OCI-M1 (cell line): ENCODE measurements at regions not wholly inside any gene's neighbourhood (a gene's known extent, or its start where the extent isn't known, plus 50 kb on each side); places are given as distances from the start of the nearest gene placed in this dataset.
A peak's percentile ranks its signal among the peaks of the same experiment; 100 is the strongest.

ENCODE experiments used
- DNase-seq: peaks from one replicate; lab custom pipeline; 2025; lab: John Stamatoyannopoulos, UW

DNA sequence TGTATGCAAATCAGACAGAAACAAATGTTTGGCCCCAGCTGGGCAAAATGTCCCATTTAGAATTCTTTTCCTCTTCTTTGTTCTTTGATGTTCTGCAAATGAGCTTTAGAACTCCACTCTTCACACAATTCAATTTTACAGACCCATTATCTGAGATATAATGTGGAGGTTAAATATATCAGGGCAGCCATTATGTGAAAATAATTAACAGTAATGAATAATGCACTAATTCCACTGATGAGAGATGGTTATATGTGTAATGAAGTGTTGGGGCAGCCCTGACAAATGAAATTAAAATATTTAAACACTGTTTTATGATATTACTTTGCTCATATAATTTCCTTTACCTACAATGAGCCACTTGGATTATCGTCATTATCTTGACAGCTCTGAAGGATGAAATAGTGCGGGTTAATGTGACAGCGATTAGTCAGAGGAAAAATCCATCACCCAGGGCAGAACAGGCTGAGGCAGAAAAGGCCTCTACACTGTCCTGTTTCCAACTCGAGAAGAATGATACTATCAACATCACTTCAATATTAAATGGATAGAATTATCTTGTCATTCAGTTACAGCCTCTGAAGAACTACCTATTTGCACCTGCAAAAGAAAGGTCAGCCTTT, 321.1 kb downstream of the RBM26 start:
- no peak for DNase-seq

DNA sequence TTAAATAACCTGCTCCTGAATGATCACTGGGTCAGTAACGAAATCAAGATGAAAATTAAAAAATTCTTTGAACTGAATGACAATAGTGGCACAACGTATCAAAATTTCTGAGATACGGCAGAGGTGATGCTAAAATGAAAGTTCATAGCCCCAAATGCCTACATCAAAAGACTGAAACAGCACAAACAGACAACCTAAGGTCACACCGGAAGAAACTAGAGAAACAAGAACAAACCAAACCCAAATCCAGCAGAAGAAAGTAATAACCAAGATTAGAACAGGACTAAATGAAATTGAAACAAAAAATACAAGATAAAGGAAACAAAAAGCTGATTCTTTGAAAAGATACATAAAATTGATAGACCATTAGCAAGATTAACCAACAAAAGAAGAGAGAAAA, 324.1 kb downstream of the RBM26 start:
- no peak for DNase-seq

DNA sequence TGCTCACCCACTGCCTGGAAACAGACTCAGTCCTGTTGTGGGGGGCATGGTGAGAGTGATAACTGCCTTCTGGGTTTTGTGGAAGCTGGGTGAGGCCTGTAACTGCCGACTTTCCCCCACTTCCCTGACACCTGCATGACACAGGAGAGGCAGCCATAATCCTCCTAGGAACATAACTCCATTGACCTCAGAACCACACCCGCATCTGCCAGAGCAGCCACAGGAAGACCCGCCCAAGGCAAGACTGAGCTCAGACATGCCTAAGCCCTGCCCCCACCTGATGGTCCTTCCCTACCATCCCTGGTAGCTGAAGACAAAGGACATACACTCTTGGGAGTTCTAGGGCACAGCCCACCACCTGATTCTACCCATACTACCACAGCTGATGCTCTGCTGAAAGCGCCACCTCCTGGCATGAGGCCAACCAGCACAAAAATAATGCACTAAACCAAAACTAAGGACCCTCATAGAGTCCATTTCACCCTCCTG, 326.7 kb downstream of the RBM26 start:
- DNase-seq, result no peak

DNA sequence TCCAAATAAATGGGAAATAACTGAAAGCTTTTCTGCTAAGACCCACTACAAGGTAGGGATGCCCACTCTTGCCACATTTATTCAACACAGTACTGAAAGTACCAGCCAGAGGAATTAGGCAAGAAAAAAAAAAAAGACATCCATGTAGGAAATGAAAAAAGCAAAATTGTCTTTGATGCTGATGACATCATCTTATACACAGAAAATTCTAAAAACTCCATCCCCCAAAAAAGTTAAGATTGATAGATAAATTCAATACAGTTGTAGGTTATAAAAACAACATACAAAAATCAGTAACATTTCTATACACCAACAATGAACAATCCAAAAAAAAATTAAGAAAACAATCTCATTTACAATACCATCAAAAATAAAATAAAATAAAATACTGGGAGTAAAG, 330.4 kb downstream of the RBM26 start:
- no peak for DNase-seq

DNA sequence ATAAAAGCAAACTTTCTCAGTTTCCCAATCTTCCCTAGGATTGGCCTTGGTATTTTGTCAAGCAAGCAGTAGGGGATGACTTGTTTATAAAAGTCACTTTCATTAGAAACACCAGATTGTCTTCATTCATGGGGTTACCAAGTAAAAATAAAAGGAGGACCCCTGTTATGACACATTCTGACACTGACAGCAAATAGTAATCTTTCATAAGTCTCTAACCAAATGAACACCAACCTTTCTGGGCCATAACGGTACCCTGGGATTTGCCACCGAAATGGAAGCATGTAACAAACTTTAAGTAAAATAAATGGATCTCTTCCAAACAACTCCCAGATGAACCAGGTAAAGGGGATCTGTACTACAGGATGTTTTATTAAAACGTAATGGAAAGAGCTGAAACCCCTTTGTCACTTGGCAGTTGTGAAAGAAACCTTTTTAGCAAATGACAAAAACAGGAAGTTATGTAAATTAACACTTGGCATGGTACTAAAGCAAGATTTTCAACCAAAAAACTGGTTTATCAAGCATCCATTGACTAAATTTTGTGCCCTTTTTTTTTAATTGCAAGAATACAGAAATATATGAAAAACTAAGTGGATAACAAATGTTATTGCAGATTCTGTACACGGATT, 335.6 kb downstream of the RBM26 start:
- peak; percentile 38 for DNase-seq

DNA sequence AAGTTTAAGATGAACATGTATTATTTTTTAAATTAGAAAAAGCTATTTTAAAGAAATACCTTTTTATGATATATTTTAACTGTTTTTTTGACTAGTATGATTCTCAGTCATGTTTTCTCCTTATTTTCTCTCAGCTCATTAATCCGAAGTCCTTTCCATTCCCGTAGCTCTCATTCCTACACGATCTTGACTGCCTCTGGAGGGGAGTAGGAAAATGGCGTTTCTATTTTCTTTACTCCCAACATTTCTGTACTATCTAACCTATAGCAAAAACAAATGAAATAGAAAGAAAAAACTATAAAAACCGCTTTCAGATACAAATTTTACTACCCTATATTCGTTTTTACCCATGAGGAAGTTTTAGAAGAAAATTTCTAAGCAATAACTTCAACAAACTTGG, 343.8 kb downstream of the RBM26 start:
- peak; percentile 44 for DNase-seq

DNA sequence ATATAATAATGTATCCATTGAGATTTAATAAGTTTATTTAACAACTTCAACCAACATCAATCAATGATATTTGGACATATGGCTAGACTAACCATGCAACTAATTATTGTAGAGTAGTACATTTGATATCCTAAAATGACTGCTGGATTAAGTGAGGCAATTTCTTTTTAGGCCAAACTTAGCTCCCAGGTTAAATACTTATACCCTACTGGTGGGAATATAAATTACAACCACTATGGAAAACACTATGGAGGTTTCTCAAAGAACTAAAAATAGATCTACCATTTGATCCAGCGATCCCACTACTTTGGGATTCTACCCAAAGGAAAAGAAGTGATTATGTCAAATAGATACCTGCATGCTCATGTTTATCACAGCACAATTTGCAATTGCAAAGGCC, 345.8 kb downstream of the RBM26 start:
- DNase-seq, result peak; percentile 35

DNA sequence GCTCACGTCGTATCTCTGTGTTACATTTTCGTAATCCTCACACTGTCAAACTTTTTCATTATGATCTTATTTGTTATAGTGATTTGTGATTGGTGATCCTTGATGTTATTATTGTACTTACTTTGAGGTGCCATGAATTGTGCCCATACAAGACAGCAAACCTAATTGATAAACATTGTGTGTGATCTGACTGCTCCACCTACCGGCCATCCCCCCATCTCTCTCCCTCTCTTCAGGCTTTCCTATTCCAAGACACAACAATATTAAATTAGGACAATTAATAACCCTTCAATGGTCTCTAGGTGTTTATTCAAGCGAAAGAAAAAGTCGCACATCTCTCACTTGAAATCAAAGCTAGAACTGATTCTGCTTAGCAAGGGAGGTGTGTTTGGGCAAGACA, 349.3 kb downstream of the RBM26 start:
- peak; percentile 32 for DNase-seq

DNA sequence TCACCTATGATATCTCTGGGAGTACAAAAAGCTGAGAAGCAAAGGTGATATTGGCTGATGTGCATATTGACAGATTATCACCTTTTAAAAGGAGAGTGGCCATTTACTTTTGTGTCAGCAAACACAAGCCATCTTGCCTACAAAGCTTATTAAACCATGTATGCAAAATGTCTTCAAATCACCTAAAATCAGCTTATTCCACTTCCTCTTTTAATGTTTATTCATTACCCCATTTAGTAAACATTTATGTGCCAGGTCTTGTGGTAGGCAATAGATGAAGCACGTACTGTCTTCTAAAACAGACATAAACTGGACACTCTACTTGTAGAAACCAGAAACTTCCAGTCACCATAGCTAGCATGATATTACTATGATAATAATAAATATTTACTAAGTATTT, 354.6 kb downstream of the RBM26 start:
- DNase-seq, result no peak

DNA sequence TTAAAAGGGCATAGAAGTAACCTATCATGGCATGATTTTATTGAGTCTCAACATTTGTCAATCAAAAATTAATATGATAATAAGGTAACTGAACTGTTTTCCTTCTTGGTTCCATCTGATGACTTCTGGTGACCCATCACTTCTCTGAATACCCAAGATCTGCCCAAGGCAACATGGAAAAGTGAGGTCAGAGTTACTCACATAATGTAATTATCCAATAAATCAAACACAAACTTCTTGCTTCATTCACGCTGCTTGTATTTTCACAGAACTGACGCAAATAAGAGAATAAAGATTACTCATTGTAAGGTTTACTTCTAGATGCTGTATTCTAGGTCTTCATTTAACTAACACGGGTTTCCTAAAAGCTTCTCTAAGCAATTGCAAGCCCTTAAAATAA, 361.6 kb downstream of the RBM26 start:
- DNase-seq, result no peak

DNA sequence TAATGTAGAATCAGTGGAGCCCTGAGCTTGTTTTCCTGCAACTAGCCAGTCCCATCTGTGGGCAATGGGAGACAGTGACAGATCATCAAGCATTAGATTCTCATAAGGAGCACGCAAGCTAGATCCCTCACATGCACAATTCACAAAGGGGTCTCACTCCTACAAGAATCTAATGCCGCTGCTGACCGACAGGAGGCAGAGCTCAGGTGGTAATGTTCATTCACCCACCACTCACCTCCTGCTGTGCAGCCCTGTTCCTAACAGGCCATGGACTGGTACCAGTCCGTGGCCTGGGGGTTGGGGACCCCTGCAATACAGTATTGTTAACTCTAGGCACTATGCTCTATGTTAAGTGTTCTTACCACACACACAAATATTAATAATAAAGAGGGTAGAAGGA, 362.8 kb downstream of the RBM26 start:
- no peak for DNase-seq

DNA sequence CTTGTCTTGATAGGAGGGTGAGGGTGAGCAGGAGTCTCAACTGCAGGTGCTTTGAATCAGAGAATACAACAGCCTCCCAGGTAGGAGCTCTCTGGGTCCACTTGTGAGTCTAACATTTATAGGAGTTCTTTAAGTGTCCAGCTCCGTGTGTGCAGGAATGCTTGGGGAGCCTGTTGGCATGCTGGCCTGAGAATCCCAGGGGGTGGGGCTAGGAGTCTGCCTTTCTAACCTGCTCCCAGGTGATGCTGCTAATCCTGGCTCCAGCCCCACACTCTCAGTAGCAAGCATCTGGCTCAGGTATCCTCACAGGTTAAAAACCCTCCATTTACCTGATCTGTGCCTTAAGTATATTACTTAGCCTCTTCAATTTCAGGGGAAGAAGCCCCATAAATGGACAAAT, 368.9 kb downstream of the RBM26 start:
- no peak for DNase-seq

DNA sequence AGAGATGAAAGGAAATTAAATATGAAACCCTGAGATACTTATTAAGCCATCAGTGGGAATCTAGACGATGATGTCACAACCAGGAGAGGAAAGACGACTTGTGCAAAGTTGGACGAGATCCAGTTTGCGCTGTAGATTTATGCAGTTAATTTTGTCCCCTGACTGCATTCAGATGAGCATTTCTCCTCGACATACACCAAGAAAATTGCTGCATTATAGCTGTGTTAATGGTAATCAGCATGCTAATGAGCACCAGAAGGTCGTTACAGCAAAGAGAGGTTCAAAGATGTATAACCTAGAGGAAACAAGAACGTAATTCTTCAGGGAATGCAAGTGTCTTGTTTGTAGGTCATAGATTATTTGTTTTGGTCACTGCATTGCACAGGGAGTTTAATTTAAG, 371.7 kb downstream of the RBM26 start:
- no peak for DNase-seq

DNA sequence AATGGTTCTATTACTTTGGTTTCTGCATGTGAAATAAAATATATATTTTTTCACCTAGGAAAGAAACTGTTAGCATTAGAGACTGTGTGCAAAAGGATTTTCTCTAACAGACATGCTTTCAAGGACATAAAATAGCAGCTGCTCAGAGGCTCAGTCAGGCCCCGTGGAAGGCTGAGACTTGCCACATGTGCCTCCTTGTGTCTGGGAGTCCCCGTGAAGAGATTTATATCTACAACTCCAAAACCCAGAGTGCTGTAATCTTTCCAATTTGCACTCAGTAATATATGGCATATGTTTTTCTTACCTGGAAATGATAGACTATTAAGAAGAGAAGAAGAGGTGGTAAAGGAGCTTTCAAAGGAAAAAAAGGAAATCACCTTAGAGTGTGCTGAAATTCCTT, 371.6 kb upstream of the OBI1 start:
- DNase-seq, result peak; percentile 8

DNA sequence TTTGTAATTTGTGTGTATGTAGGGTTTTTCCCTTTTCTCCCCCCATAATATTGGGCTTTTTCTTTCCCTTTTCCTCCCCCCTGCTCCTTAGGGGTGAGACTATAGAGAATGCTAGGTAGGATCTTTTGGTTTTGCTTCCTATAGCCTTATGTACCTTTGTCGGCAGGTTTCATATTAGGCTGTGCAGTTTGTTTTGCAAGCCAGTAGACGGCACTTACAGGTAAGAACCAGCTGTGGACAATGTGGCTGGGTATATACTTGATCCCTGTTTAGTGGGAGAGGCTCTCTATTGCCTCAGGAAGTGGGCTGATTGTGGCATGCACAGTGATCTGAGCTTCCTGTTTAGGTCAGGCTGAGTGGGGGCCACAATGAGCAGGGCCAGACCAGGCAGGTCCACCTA, 359.2 kb upstream of the OBI1 start:
- no peak for DNase-seq

DNA sequence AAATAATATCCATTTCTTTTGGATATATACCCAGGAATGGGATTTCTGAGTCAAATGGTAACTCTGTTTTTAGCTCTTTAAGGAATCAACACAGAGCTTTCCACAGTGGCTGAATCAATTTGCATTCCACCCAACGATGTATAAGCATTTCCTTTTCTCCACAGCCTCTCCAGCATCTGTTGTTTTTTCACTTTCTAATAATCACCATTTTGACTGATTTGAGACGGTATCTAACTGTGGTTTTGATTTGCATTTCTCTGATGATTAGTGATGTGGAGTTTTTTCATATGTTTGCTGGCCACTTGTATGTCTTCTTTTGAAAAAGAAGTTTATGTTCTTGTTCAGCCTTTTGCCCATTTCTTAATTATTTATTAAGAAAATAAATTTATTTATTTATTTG, 352.2 kb upstream of the OBI1 start:
- DNase-seq, result no peak

DNA sequence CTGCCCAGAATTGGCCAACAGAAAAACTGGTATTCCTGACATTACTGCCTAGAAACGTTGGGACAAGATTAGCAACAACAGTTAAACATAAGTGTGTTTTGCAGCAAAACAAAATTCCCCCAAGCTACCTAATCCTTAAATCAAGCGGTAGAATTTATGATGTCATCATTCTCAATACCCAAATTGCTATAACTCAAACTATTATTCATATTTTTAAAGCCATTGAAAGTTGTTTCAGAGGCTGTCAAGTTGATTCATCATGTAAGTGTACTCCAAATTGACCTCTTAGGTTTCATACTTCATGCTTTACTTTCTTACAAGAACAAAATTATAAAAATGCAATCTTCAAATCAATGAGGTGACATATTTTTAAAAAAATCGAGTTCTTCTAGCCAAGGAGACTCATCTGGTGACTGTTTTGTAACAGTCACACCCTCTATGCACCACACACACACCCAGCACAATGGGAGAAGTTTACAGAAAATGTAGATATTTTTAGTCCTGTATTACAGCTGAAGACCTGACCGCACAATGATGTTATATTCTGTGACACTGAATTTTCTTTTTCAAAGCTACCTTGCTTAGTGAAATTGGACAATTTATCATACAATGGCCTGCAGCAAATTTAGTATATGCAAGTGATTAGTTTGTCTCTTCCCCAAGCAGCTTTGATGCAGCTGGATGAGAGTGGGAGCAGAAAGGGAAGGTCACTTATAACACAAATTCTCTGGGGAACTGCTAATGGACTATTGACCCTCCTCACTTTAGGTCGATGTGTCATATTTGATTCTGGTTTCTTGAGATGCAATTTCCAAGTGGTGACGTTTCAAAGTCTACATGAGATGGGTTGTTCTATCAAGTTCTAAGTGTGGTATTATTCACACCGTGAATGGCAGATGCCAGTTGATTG, 345.3 kb upstream of the OBI1 start:
- no peak for DNase-seq

DNA sequence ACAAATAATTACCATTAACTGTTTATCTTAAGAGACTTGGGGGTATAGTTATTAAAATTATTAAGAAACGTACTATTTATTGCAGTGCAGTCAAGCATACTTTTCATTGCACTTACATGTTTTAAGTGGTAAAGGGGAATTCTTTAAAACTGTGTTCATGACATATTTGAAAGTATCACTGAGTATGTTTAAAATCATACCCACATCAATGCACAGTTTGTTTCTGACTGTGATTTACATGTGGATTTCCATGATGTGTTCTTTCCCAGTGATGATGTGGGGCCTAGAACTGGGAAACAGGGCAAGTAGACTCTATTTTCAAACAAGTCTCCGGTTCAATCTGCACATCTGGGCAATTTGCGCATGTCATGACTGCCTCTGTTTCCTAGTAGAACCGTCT, 340.5 kb upstream of the OBI1 start:
- no peak for DNase-seq

DNA sequence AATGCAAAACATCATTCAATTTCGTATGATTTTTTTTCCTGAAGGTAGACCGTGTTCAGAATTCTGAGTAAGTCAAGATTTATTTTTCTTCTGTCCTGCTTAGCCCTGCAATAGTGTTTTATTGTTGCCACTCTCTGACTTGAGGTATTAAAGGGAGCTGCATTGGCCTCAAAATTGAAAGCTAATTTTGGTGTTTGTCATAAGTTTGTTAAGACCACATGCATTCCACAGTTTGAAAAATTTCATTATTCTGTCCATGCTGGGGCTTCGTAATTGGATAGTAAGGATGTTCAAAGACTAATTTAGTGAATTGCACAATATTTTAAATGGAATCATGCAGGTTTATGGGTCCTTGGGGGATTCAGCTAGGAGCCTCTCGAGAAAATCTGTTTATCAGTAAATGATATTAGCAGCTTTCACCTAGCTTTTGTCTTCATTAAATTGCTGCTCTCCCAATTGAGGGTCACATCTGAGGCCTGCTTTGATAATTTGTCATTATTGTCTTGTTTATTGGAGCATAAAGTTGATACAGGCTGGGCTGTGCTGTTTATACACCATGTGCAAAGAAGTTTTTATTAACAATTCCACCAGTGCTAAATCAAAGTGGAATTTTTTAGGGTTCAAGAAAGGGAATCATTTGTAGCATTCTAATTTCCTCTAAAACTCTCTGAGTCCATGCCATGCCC, 339.8 kb upstream of the OBI1 start:
- no peak for DNase-seq

DNA sequence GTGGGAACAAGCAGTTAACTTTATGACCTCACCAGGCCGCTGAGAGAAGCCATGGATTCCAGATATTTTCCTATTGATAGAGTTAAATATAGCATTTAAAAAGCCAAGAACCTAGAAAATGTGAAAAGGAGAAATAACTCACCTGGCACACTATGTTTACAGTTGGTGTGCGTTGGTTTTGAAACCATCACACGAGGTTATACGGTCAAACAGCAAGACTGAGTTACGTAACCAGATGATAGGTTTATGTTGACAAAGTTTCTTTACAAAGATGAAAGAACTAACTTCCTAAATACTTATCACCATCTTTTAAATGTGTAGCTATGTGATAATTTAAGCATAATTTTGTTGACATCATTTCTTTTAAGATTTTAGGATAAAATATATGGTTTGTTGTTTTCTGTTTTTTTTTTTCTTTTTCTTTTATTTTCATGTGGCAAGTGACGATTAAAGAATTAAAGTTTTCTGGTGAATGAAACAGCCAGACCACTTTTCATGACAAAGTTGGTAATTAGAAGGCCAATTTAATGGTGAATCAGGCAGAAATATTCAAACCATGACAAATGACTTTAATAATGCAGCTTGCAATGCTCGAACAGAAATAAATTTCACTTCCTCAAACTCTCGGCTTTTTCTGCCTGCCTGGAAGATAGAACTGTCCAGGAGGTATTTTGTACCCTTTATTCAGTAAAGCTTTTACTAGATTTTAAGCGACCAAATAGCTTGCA, 339.1 kb upstream of the OBI1 start:
- peak; percentile 25 for DNase-seq

DNA sequence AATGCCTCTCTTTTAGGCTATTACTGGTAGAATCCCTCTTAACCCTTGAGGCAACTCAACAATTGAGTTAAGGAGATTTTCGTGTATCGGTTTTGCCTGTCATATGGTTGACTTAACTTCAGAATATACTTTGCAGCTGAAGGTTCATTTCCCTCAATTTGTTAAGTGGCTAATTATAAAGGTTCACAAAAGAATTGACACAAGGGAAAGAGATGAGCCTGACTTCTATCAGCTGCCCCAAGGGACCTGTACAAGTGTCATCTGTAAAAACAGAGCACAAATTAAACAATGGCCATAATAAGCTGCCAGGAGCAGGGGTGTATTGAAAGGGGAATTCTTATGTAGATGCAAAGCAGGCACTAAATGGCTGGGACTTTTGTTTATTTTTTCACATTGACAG, 334.8 kb upstream of the OBI1 start:
- DNase-seq, result no peak

DNA sequence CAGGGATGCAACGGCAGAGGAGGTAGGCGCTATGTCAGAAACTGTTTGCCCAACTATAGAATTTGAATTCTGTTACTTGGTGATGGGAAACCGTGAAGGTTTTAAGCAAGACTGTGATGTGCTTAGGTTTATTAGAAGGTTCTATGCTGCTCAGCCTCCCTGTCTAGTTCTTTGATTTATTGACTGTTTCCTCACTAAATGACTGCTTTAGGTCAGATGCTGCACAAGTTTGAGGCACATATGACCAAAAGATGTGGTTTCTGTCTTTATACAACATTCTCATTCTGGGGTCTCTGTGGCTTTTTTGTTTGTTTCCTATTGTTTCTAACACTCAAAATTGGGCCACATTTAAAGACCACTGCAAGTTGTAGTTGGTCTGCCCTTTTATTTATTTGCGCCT, 323.0 kb upstream of the OBI1 start:
- no peak for DNase-seq
